ENCODE measurements at regions not wholly inside any gene's neighbourhood (a gene's known extent, or its start where the extent isn't known, plus 50 kb on each side); places are given as distances from the start of the nearest gene placed in this dataset.

- H3K4me3 ChIP-seq (ENCODE audit: low read depth, low read length) = no peak overlapping the region
- DNase-seq (ENCODE audit: low read depth) = no peak
- TF ChIP-seq CTCF (IDR thresholded peaks at IDR 0.05; ENCODE audit: insufficient read depth, low read depth, low read length, missing control alignments) = no peak
Measured at GRCh38 chr4:104166749-104167148, 327.9 kb downstream of the CXXC4 start.

GRCh38 chr4:104163820-104164219, 330.9 kb downstream of the CXXC4 start:
- TF ChIP-seq CTCF (IDR thresholded peaks at IDR 0.05; ENCODE audit: insufficient read depth, low read depth, low read length, missing control alignments) = no peak
- DNase-seq (ENCODE audit: low read depth) = no peak
- H3K4me3 ChIP-seq (ENCODE audit: low read depth, low read length) = no peak overlapping the region

- DNase-seq (ENCODE audit: low read depth) = no peak
- H3K4me3 ChIP-seq (ENCODE audit: low read depth, low read length) = no peak overlapping the region
- TF ChIP-seq CTCF (IDR thresholded peaks at IDR 0.05; ENCODE audit: insufficient read depth, low read depth, low read length, missing control alignments) = no peak
Measured at GRCh38 chr4:104146048-104146447, 348.6 kb downstream of the CXXC4 start.

- TF ChIP-seq CTCF (IDR thresholded peaks at IDR 0.05; ENCODE audit: insufficient read depth, low read depth, low read length, missing control alignments) = no peak
- H3K4me3 ChIP-seq (ENCODE audit: low read depth, low read length) = no peak overlapping the region
- DNase-seq (ENCODE audit: low read depth) = no peak
Measured at GRCh38 chr4:104138116-104138515, 356.6 kb downstream of the CXXC4 start.

GRCh38 chr4:104129243-104129642, 365.5 kb downstream of the CXXC4 start:
- H3K4me3 ChIP-seq (ENCODE audit: low read depth, low read length) = no peak overlapping the region
- no peak for DNase-seq (ENCODE audit: low read depth)
- no peak for TF ChIP-seq CTCF (IDR thresholded peaks at IDR 0.05; ENCODE audit: insufficient read depth, low read depth, low read length, missing control alignments)

- no peak for TF ChIP-seq CTCF (IDR thresholded peaks at IDR 0.05; ENCODE audit: insufficient read depth, low read depth, low read length, missing control alignments)
- H3K4me3 ChIP-seq (ENCODE audit: low read depth, low read length) = no peak overlapping the region
- no peak for DNase-seq (ENCODE audit: low read depth)
Measured at GRCh38 chr4:104128850-104129213, 365.9 kb downstream of the CXXC4 start.

- no peak for DNase-seq (ENCODE audit: low read depth)
- no peak overlapping the region for H3K4me3 ChIP-seq (ENCODE audit: low read depth, low read length)
- no peak for TF ChIP-seq CTCF (IDR thresholded peaks at IDR 0.05; ENCODE audit: insufficient read depth, low read depth, low read length, missing control alignments)
Measured at GRCh38 chr4:104128031-104128849, 366.5 kb downstream of the CXXC4 start.
